H9 (cell line): ENCODE measurements at regions not wholly inside any gene's neighbourhood (a gene's known extent, or its start where the extent isn't known, plus 50 kb on each side); places are given as distances from the start of the nearest gene placed in this dataset.

Experiments used
- DNase-seq: peaks from one replicate; pipeline ENCODE4 v3.0.0-alpha.2; 2017
- H2AFZ ChIP-seq: one replicate; pipeline ENCODE4 v1.6.1; 2013; ENCODE audit warnings: mild to moderate bottlenecking, low read length, control low read depth, moderate library complexity
- H2AK5ac ChIP-seq: 2 replicates; pipeline ENCODE4 v1.6.1; 2013; ENCODE audit warnings: low read length, control low read depth, mixed read lengths; ENCODE audit not compliant: insufficient read length
- H2BK120ac ChIP-seq: one replicate; pipeline ENCODE4 v1.6.1; 2013; ENCODE audit warnings: low read depth, mild to moderate bottlenecking, low read length, control low read depth, inconsistent platforms; ENCODE audit not compliant: poor library complexity, severe bottlenecking
- H2BK12ac ChIP-seq: 2 replicates; pipeline ENCODE4 v1.6.1; 2013; ENCODE audit warnings: low read length, control low read depth, mixed read lengths, low read depth; ENCODE audit not compliant: insufficient read length
- H2BK15ac ChIP-seq: 2 replicates; pipeline ENCODE4 v1.6.1; 2013; ENCODE audit warnings: low read depth, low read length, control low read depth
- H2BK20ac ChIP-seq: one replicate; pipeline ENCODE4 v1.6.1; 2013; ENCODE audit warnings: low read depth, mild to moderate bottlenecking, low read length, control low read depth, inconsistent platforms; ENCODE audit not compliant: poor library complexity, severe bottlenecking
- H2BK5ac ChIP-seq: 2 replicates; pipeline ENCODE4 v1.6.1; 2013; ENCODE audit warnings: low read length, control low read depth, mixed read lengths; ENCODE audit not compliant: insufficient read length
- H3K14ac ChIP-seq: 2 replicates; pipeline ENCODE4 v1.6.1; 2013; ENCODE audit warnings: low read length, control low read depth; ENCODE audit not compliant: insufficient read depth
- H3K18ac ChIP-seq: 2 replicates; pipeline ENCODE4 v1.6.1; 2013; ENCODE audit warnings: low read depth, mild to moderate bottlenecking, mixed read lengths, low read length, control low read depth; ENCODE audit not compliant: insufficient read length
- H3K23ac ChIP-seq: 2 replicates; pipeline ENCODE4 v1.6.1; 2013; ENCODE audit warnings: low read length, control low read depth, mixed read lengths, low read depth; ENCODE audit not compliant: insufficient read length
- H3K23me2 ChIP-seq: 2 replicates; pipeline ENCODE4 v1.6.1; 2013; ENCODE audit warnings: low read depth, mild to moderate bottlenecking, mixed read lengths, low read length, control low read depth; ENCODE audit not compliant: insufficient read length, poor library complexity, severe bottlenecking
- H3K27ac ChIP-seq: 2 replicates; pipeline ENCODE4 v1.5.1; 2013; ENCODE audit warnings: low read length, control low read depth, mixed read lengths, low read depth; ENCODE audit not compliant: insufficient read length
- H3K27me3 ChIP-seq: 2 replicates; pipeline ENCODE4 v1.6.1; 2013; ENCODE audit warnings: low read length, control low read depth, inconsistent platforms; ENCODE audit not compliant: insufficient read depth
- H3K4ac ChIP-seq: 2 replicates; pipeline ENCODE4 v1.6.1; 2013; ENCODE audit warnings: low read depth, mild to moderate bottlenecking, control low read depth, inconsistent platforms, low read length, moderate library complexity
- H3K4me1 ChIP-seq: 2 replicates; pipeline ENCODE4 v1.6.1; 2013; ENCODE audit warnings: low read length, control low read depth, inconsistent platforms; ENCODE audit not compliant: insufficient read depth
- H3K4me2 ChIP-seq: 2 replicates; pipeline ENCODE4 v1.6.1; 2013; ENCODE audit warnings: low read length, control low read depth, mixed read lengths; ENCODE audit not compliant: insufficient read length, insufficient read depth
- H3K56ac ChIP-seq: 2 replicates; pipeline ENCODE4 v1.6.1; 2013; ENCODE audit warnings: low read depth, mild to moderate bottlenecking, mixed read lengths, low read length, control low read depth; ENCODE audit not compliant: insufficient read length
- H3K79me1 ChIP-seq: 2 replicates; pipeline ENCODE4 v1.6.1; 2013; ENCODE audit warnings: low read depth, mild to moderate bottlenecking, moderate library complexity, low read length, control low read depth, inconsistent platforms; ENCODE audit not compliant: insufficient read depth, poor library complexity, severe bottlenecking
- H3K79me2 ChIP-seq: 2 replicates; pipeline ENCODE4 v1.6.1; 2013; ENCODE audit warnings: low read length, control low read depth, inconsistent platforms; ENCODE audit not compliant: insufficient read depth
- H3K9ac ChIP-seq: 2 replicates; pipeline ENCODE4 v1.6.1; 2013; ENCODE audit warnings: low read length, control low read depth, mixed read lengths; ENCODE audit not compliant: insufficient read length; ENCODE audit errors: extremely low read depth
- H3K9me3 ChIP-seq: one replicate; pipeline ENCODE4 v1.6.1; 2013; ENCODE audit warnings: low read depth, low read length, inconsistent platforms; ENCODE audit not compliant: control insufficient read depth
- H3T11ph ChIP-seq: one replicate; pipeline ENCODE4 v1.6.1; 2013; ENCODE audit warnings: mild to moderate bottlenecking, low read length, control low read depth, inconsistent platforms
- H4K20me1 ChIP-seq: one replicate; pipeline ENCODE4 v1.6.1; 2013; ENCODE audit not compliant: control insufficient read depth, insufficient read length, insufficient read depth
- H4K5ac ChIP-seq: 2 replicates; pipeline ENCODE4 v1.6.1; 2013; ENCODE audit warnings: low read depth, mild to moderate bottlenecking, mixed read lengths, low read length, control low read depth; ENCODE audit not compliant: insufficient read length
- H4K8ac ChIP-seq: replicated peaks from 2 replicates; pipeline ENCODE4 v1.6.1; 2013; ENCODE audit warnings: low read length, control low read depth, mixed read lengths, low read depth; ENCODE audit not compliant: insufficient read length
- H4K91ac ChIP-seq: 2 replicates; pipeline ENCODE4 v1.6.1; 2013; ENCODE audit warnings: low read depth, mild to moderate bottlenecking, moderate library complexity, mixed read lengths, low read length, control low read depth; ENCODE audit not compliant: insufficient read length
- H3K27ac Mint-ChIP-seq, 3 experiments: 2 replicates in 2 of 3; 3 replicates in 1 of 3; pipeline ENCODE4 v1.8.0; 2020 to 2021; ENCODE audit warnings: mixed read lengths in 3 of 3, mild to moderate bottlenecking in 1 of 3, moderate library complexity in 1 of 3
- H3K27me3 Mint-ChIP-seq: 2 replicates; pipeline ENCODE4 v1.8.0; 2021; ENCODE audit warnings: low read depth, mild to moderate bottlenecking, moderate library complexity, mixed read lengths
- H3K36me3 Mint-ChIP-seq, 3 experiments: 2 replicates in 2 of 3; 3 replicates in 1 of 3; pipeline ENCODE4 v1.8.0; 2020 to 2021; ENCODE audit warnings: low read depth in 3 of 3, mixed read lengths in 3 of 3; ENCODE audit not compliant: insufficient read depth in 1 of 3
- H3K4me1 Mint-ChIP-seq, 2 experiments: 2 replicates each; pipeline ENCODE4 v1.8.0; 2020; ENCODE audit warnings: mixed read lengths in 2 of 2
- H3K4me3 Mint-ChIP-seq, 2 experiments: 2 replicates in 1 of 2; 3 replicates in 1 of 2; pipeline ENCODE4 v1.8.0; 2020 to 2021; ENCODE audit warnings: mild to moderate bottlenecking in 2 of 2, mixed read lengths in 2 of 2, moderate library complexity in 1 of 2
- H3K9me3 Mint-ChIP-seq, 2 experiments: 2 replicates in 1 of 2; 3 replicates in 1 of 2; pipeline ENCODE4 v1.8.0; 2020; ENCODE audit warnings: mild to moderate bottlenecking in 2 of 2, mixed read lengths in 2 of 2, moderate library complexity in 1 of 2
- WGBS: extraction: QIAGEN DNeasy Blood & Tissue Kit; methylation state at CpG from one replicate; pipeline ENCODE4 v1.1.7; 2013; ENCODE audit warnings: missing lambda C conversion rate, low lambda C conversion rate, mixed read lengths; ENCODE audit not compliant: insufficient read length; ENCODE audit errors: extremely low coverage; 5-methylcytosine and 5-hydroxymethylcytosine counted together
- TF ChIP-seq, protein P1 (sequence below): fragments of 200-600 bp; sonication (generic); conservative IDR thresholded peaks from 3 replicates; pipeline ENCODE4 v1.8.0; 2021; ENCODE audit warnings: antibody characterized with exemption, mild to moderate bottlenecking

DNA sequence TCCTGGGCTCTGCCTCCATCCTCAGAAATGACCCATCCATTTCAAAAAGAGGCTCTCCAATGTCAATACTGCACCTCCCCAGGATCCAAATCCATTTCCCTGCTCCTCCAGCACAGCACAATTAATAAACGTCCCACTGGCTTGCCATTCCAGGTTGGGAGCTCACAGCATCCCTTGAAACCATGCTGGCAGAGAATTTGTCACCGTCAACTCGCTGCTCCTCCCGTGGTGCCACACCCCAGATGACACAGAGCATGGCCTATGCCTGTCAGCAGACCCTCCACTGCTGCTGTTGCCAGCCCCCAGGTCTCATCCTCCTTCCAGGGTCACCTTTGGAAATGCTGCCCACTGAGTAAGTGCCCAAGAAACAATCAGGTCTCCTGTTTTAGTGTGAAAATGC, 53.0 kb upstream of the UQCRFS1 start:
- Mint-ChIP-seq H3K9me3 (peaks cover 1% of the 10 kb centered on the region in 2 experiments; a peak in 2 of 5 replicates), H3K4me1 (peaks cover 25 to 30% of the 10 kb centered on the region in 2 experiments), H3K36me3 (peaks cover 0 to under 1% (median 0%) of the 10 kb centered on the region in 3 experiments; a peak in 2 of 7 replicates), H3K4me3 (no peak overlapping the region), H3K27ac (peak overlapping the region in 1 of 3 experiments; percentile 40; a peak in 1 of 7 replicates), H3K27me3 (peaks cover 7% of the 10 kb centered on the region)
- H3K4me1 ChIP-seq, result no peaks in the 10 kb centered on the region
- TF ChIP-seq, protein P1, sequence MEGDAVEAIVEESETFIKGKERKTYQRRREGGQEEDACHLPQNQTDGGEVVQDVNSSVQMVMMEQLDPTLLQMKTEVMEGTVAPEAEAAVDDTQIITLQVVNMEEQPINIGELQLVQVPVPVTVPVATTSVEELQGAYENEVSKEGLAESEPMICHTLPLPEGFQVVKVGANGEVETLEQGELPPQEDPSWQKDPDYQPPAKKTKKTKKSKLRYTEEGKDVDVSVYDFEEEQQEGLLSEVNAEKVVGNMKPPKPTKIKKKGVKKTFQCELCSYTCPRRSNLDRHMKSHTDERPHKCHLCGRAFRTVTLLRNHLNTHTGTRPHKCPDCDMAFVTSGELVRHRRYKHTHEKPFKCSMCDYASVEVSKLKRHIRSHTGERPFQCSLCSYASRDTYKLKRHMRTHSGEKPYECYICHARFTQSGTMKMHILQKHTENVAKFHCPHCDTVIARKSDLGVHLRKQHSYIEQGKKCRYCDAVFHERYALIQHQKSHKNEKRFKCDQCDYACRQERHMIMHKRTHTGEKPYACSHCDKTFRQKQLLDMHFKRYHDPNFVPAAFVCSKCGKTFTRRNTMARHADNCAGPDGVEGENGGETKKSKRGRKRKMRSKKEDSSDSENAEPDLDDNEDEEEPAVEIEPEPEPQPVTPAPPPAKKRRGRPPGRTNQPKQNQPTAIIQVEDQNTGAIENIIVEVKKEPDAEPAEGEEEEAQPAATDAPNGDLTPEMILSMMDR, result no peak
- no peak overlapping the region for H3K18ac ChIP-seq
- H4K91ac ChIP-seq, result no peak overlapping the region
- no peak overlapping the region for H2BK120ac ChIP-seq
- H3K4ac ChIP-seq, result no peak overlapping the region
- H3K9me3 ChIP-seq, result no peaks in the 10 kb centered on the region
- WGBS, result no CpG with 5 or more reads among the region's 4 CpGs
- no peak overlapping the region for H2BK20ac ChIP-seq
- H3K14ac ChIP-seq, result no peak overlapping the region; the same call in 1 of the 2 replicates
- H2AK5ac ChIP-seq, result no peak overlapping the region
- no peak overlapping the region for H4K5ac ChIP-seq
- no peak overlapping the region for H3T11ph ChIP-seq
- no peak overlapping the region for H3K9ac ChIP-seq
- H3K79me1 ChIP-seq, result no peaks in the 10 kb centered on the region
- no peak overlapping the region for H2BK15ac ChIP-seq
- peak; percentile 15 for DNase-seq
- no peak overlapping the region for H3K23ac ChIP-seq
- no peak overlapping the region for H2AFZ ChIP-seq
- no peaks in the 10 kb centered on the region for H4K20me1 ChIP-seq
- no peaks in the 10 kb centered on the region; the same call in 1 of the 2 replicates for H3K27me3 ChIP-seq
- H2BK5ac ChIP-seq, result no peak overlapping the region
- no peak overlapping the region for H3K4me2 ChIP-seq
- no peak overlapping the region for H3K56ac ChIP-seq
- H2BK12ac ChIP-seq, result no peak overlapping the region
- no peaks in the 10 kb centered on the region for H3K79me2 ChIP-seq
- no peak overlapping the region for H3K27ac ChIP-seq
- H4K8ac ChIP-seq, result no peak overlapping the region
- H3K23me2 ChIP-seq, result no peaks in the 10 kb centered on the region
